ENCODE measurements at regions not wholly inside any gene's neighbourhood (a gene's known extent, or its start where the extent isn't known, plus 50 kb on each side); places are given as distances from the start of the nearest gene placed in this dataset.

GRCh38 chr14:55749201-55749812 lies 169.3 kb downstream of the KTN1 start:
- no peak overlapping the region for H3K9ac ChIP-seq (replicated peaks; ENCODE audit: extremely low read depth, insufficient read depth, low read length)
- no peak overlapping the region for H2AFZ ChIP-seq (ENCODE audit: low read depth, low read length)
- DNase-seq (ENCODE audit: low read depth, low spot score) = no peak
- peaks cover 10% of the 10 kb centered on the region for H3K4me1 ChIP-seq (ENCODE audit: control insufficient read depth, extremely low read depth, insufficient read depth, low read length)
- TF ChIP-seq MAX (IDR thresholded peaks at IDR 0.05; ENCODE audit: insufficient read depth, insufficient read length) (no peak), CTCF (IDR thresholded peaks at IDR 0.05; ENCODE audit: extremely low read depth in 1 of 2, insufficient read depth in 1 of 2, low read depth in 1 of 2, low read length in 2 of 2) (no peak)
- intact Hi-C loops (cut with micrococcal nuclease) (no loop called here), dilution Hi-C loops (cut with MboI; ENCODE audit: extremely low pct_ligation_motif_present, low sequenced_read_pairs) (no loop called here)
- CTCF ChIA-PET = interaction anchor here (1.5 kb wide), 1 partner anchor 18 kb away, joined by 6 read pairs; no protein-coding TSS in a partner anchor
- no peaks in the 10 kb centered on the region for H3K36me3 ChIP-seq (ENCODE audit: control insufficient read depth in 2 of 2, extremely low read depth in 1 of 2, insufficient read depth in 2 of 2, low read length in 2 of 2)
- H3K9me3 ChIP-seq (replicated peaks; ENCODE audit: control insufficient read depth, insufficient read depth, low read length) = no peaks in the 10 kb centered on the region
- no peaks in the 10 kb centered on the region for H4K20me1 ChIP-seq (replicated peaks; ENCODE audit: control insufficient read depth, extremely low read depth, insufficient read depth, low read length)
- no peaks in the 10 kb centered on the region for H3K9me1 ChIP-seq (replicated peaks; ENCODE audit: control insufficient read depth, extremely low read depth, insufficient read depth, low read length)
- POLR2A ChIA-PET = no interaction called here
- H3K79me2 ChIP-seq (ENCODE audit: control insufficient read depth, insufficient read depth, low read length) = no peaks in the 10 kb centered on the region
- H3K27me3 ChIP-seq (ENCODE audit: control insufficient read depth in 2 of 2, insufficient read depth in 2 of 2, low read length in 2 of 2) = no peaks in the 10 kb centered on the region
- no peak for FAIRE-seq
- BruUV-seq (replicated peaks) = no TSS peak
- H3K27ac ChIP-seq (ENCODE audit: insufficient read depth, low read depth, low read length) = no peak overlapping the region
- no peak overlapping the region for H3K4me3 ChIP-seq (replicated peaks in 1 of 3; ENCODE audit: insufficient read depth in 1 of 3, low read depth in 1 of 3, low read length in 3 of 3)
- H3K4me2 ChIP-seq (ENCODE audit: insufficient read depth, low read length) = no peak overlapping the region

- ChIA-PET POLR2A (no interaction called here), CTCF (no interaction called here)
- Histone ChIP-seq H3K9me3 (replicated peaks; ENCODE audit: control insufficient read depth, insufficient read depth, low read length) (no peaks in the 10 kb centered on the region), H2AFZ (ENCODE audit: low read depth, low read length) (no peak overlapping the region), H4K20me1 (replicated peaks; ENCODE audit: control insufficient read depth, extremely low read depth, insufficient read depth, low read length) (no peaks in the 10 kb centered on the region), H3K79me2 (ENCODE audit: control insufficient read depth, insufficient read depth, low read length) (no peaks in the 10 kb centered on the region), H3K27me3 (ENCODE audit: control insufficient read depth in 2 of 2, insufficient read depth in 2 of 2, low read length in 2 of 2) (no peaks in the 10 kb centered on the region), H3K4me3 (replicated peaks in 1 of 3; ENCODE audit: insufficient read depth in 1 of 3, low read depth in 1 of 3, low read length in 3 of 3) (no peak overlapping the region), H3K9me1 (replicated peaks; ENCODE audit: control insufficient read depth, extremely low read depth, insufficient read depth, low read length) (no peaks in the 10 kb centered on the region), H3K4me2 (ENCODE audit: insufficient read depth, low read length) (no peak overlapping the region), H3K4me1 (ENCODE audit: control insufficient read depth, extremely low read depth, insufficient read depth, low read length) (peaks cover 10% of the 10 kb centered on the region), H3K36me3 (ENCODE audit: control insufficient read depth in 2 of 2, extremely low read depth in 1 of 2, insufficient read depth in 2 of 2, low read length in 2 of 2) (no peaks in the 10 kb centered on the region), H3K9ac (replicated peaks; ENCODE audit: extremely low read depth, insufficient read depth, low read length) (no peak overlapping the region), H3K27ac (ENCODE audit: insufficient read depth, low read depth, low read length) (no peak overlapping the region)
- TF ChIP-seq CTCF (IDR thresholded peaks at IDR 0.05; ENCODE audit: extremely low read depth in 1 of 2, insufficient read depth in 1 of 2, low read depth in 1 of 2, low read length in 2 of 2) = peak in 1 of 2 donors; percentile 35
- TF ChIP-seq JUN (IDR thresholded peaks at IDR 0.05; ENCODE audit: borderline replicate concordance, insufficient read depth, insufficient read length, low read depth) = no peak
- no peak for FAIRE-seq
- no TSS peak for BruUV-seq (replicated peaks)
- peak; percentile 16 for DNase-seq (ENCODE audit: low read depth, low spot score)
- dilution Hi-C loops (cut with MboI; ENCODE audit: extremely low pct_ligation_motif_present, low sequenced_read_pairs) (no loop called here), intact Hi-C loops (cut with micrococcal nuclease) (loop anchor here (5.0 kb wide), 1 partner anchor 42 kb away; no protein-coding TSS in a partner anchor)
Observed at GRCh38 chr14:55749946-55750345, 169.9 kb downstream of the KTN1 start.
